Gastrocnemius medialis (tissue), 4 donors: ENCODE measurements at regions not wholly inside any gene's neighbourhood (a gene's known extent, or its start where the extent isn't known, plus 50 kb on each side); places are given as distances from the start of the nearest gene placed in this dataset.
"Not testable (repeated sequence)": the region's sequence is repeated elsewhere in the genome, so short reads cannot be mapped to it uniquely, and the experiment has no call there.

Experiments used
- ATAC-seq, 2 donors: fragments of 150-250 bp; one replicate each; pipeline ENCODE4 v1.9.1; 2016
- DNase-seq, 2 donors: peaks; one replicate each; pipeline ENCODE4 v3.0.0-alpha.2; 2019
- H3K27ac ChIP-seq, 4 donors: fragments of 200-600 bp; sonication (generic); 1 replicate in 1 of 4; 2 replicates in 3 of 4; pipeline ENCODE4 v1.5.1; 2016 to 2018; ENCODE audit warnings: mild to moderate bottlenecking in 2 of 4, moderate library complexity in 1 of 4
- H3K27me3 ChIP-seq, 3 donors: fragments of 200-600 bp; sonication (generic) in 2 of 3; 1 replicate in 1 of 3; 2 replicates in 2 of 3; pipeline versions ENCODE4 v1.5.1 to v1.6.0; 2016 to 2019; ENCODE audit warnings: mild to moderate bottlenecking in 1 of 3, moderate library complexity in 1 of 3
- H3K36me3 ChIP-seq, 2 donors: fragments of 200-600 bp; sonication (generic) in 1 of 2; one replicate each; pipeline ENCODE4 v1.5.1; 2017 to 2018
- H3K4me1 ChIP-seq, 2 donors: fragments of 200-600 bp; sonication (generic) in 1 of 2; one replicate each; pipeline ENCODE4 v1.5.1; 2016 to 2017; ENCODE audit warnings: mild to moderate bottlenecking in 2 of 2
- H3K4me3 ChIP-seq, 4 donors: fragments of 200-600 bp; sonication (generic) in 3 of 4; 1 replicate in 1 of 4; 2 replicates in 3 of 4; pipeline ENCODE4 v1.5.1; 2016 to 2019; ENCODE audit warnings: mild to moderate bottlenecking in 2 of 4
- H3K9me3 ChIP-seq, 3 donors: fragments of 200-600 bp; sonication (generic) in 2 of 3; 1 replicate in 1 of 3; 2 replicates in 2 of 3; pipeline ENCODE4 v1.5.1; 2016 to 2019
- CTCF ChIP-seq, 5 experiments: fragments of 450-650 bp in 3 of 5; fragments of 200-600 bp in 2 of 5; sonication (generic) in 2 of 5; IDR thresholded peaks in 4 of 5; conservative IDR thresholded peaks in 1 of 5; 1 replicate in 4 of 5; 2 replicates in 1 of 5; pipeline ENCODE4 v1.5.1; 2016 to 2019; ENCODE audit warnings: antibody characterized with exemption in 5 of 5, mild to moderate bottlenecking in 3 of 5, moderate library complexity in 3 of 5
- POLR2A ChIP-seq, 2 donors: fragments of 450-650 bp; IDR thresholded peaks; one replicate each; pipeline ENCODE4 v1.6.1; 2017; ENCODE audit warnings: antibody characterized with exemption in 2 of 2, mild to moderate bottlenecking in 2 of 2, moderate library complexity in 2 of 2
- in situ Hi-C, 4 donors: fragments of 200-750 bp; cut with MboI; loops; one replicate each; pipeline versions ENCODE4 v1.15.0 to v1.8.0; 2017; ENCODE audit warnings: low sequenced_read_pairs in 4 of 4
- intact Hi-C: fragments of 100-400 bp; cut with DNase I; formaldehyde crosslinking; loops from one replicate; pipeline ENCODE4 v1.15.1; 2023; ENCODE audit warnings: low total_unique reads

DNA sequence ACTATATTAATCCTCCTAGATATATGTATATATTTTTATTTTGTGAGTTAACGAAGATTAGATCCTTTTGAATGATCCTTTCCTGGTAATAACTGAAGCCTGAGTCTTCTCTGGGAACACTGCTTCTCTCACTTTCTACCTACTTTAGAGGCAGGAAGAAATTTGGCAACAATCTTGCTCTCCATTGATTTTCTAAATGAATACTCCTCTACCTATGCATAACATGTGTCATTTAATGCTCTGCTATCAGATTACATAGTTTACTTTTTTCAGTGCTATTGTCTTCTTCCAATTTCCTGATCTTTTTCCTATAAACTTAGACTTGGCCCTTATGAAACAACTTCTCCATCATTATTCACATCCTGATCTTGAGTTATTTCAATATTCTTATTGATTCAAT is 60.4 kb upstream of the PDHA2 start:
- H3K4me3 ChIP-seq, result no peak overlapping the region
- no peaks in the 10 kb centered on the region for H3K27me3 ChIP-seq
- H3K27ac ChIP-seq, result no peak overlapping the region
- H3K36me3 ChIP-seq, result no peaks in the 10 kb centered on the region
- TF ChIP-seq CTCF (IDR thresholded peaks at IDR 0.05 in 4 of 5, conservative IDR thresholded peaks at IDR 0.05 in 1 of 5), result no peak
- ATAC-seq (no peak), DNase-seq (no peak)
- H3K9me3 ChIP-seq, result no peaks in the 10 kb centered on the region
- intact Hi-C loops, result no loop called here
- in situ Hi-C loops, result no loop called here
- no peaks in the 10 kb centered on the region for H3K4me1 ChIP-seq

DNA sequence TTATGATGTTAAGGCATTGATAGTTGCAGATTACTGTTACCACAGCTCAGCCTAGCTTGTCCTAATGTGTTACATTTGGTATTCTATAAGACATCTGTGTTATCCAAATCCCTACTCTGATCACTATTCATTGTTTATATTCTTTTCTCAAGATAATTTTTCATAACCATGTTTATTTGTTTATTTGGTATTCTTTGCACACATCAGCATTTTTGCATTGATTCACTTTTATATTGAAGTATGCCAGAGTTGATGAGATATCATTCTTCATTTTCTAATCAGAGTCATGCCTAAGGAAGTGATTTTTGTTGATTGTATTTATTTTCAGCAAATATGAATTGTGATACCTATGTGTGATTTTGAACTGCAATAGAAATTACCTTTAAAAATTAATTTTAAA is 61.2 kb upstream of the PDHA2 start:
- intact Hi-C loops (no loop called here), in situ Hi-C loops (no loop called here)
- Histone ChIP-seq H3K27me3 (no peaks in the 10 kb centered on the region), H3K36me3 (no peaks in the 10 kb centered on the region), H3K27ac (no peak overlapping the region), H3K9me3 (no peaks in the 10 kb centered on the region), H3K4me3 (no peak overlapping the region), H3K4me1 (no peaks in the 10 kb centered on the region)
- TF ChIP-seq CTCF (IDR thresholded peaks at IDR 0.05 in 4 of 5, conservative IDR thresholded peaks at IDR 0.05 in 1 of 5) (no peak), POLR2A (IDR thresholded peaks at IDR 0.05) (no peak)
- ATAC-seq, result no peak
- DNase-seq, result no peak

- H3K27ac ChIP-seq, H3K4me1 ChIP-seq, intact Hi-C loops, H3K27me3 ChIP-seq, H3K36me3 ChIP-seq, H3K9me3 ChIP-seq, ATAC-seq, H3K4me3 ChIP-seq, in situ Hi-C loops, DNase-seq: not testable (repeated sequence)
These were observed 69.3 kb upstream of the PDHA2 start for GRCh38 chr4:95770605-95771004.

DNA sequence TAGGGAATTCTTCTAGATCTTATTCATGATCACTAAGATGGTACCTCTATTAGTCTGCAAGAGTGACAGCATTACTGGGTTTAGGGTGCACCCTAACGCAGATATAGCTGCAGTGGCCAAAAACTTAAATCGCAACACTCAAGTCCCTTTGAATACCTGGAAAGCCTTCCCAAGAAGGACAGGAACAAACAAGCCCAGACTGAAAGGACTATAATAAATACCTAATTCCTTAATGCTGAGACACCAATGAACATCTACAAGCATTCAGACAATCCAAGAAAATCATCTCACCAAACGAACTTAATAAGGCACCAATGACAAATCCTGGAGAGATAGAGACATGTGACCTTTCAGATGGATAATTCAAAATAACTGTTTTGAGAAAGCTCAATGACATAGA is 74.9 kb upstream of the PDHA2 start:
- Histone ChIP-seq H3K9me3 (no peaks in the 10 kb centered on the region), H3K27ac (no peak overlapping the region), H3K4me1 (no peaks in the 10 kb centered on the region), H3K36me3 (no peaks in the 10 kb centered on the region), H3K4me3 (no peak overlapping the region), H3K27me3 (no peaks in the 10 kb centered on the region)
- ATAC-seq, result no peak
- in situ Hi-C loops, result no loop called here
- intact Hi-C loops, result no loop called here
- DNase-seq, result no peak
- TF ChIP-seq CTCF (IDR thresholded peaks at IDR 0.05 in 4 of 5, conservative IDR thresholded peaks at IDR 0.05 in 1 of 5) (no peak), POLR2A (IDR thresholded peaks at IDR 0.05) (no peak)

DNA sequence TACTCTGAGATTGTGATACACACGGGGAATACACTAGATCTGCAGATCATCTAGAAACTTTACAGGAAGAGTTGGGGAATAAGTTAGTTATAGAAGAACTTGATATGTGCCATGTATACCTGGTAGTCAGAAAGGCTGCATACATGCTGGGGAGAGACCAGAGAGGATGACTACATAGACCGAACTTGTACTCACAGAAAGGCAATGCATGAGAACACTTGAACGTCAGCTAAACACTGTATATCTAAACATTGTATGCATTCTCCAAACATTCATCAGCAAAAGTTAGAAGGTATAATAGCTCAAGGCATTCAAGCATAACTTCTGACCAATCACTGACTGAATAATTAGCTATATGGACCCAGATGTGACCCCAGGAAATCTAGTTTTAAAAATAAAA is 78.0 kb upstream of the PDHA2 start:
- in situ Hi-C loops (no loop called here), intact Hi-C loops (no loop called here)
- no peaks in the 10 kb centered on the region for H3K9me3 ChIP-seq
- no peaks in the 10 kb centered on the region for H3K27me3 ChIP-seq
- no peak for DNase-seq
- H3K27ac ChIP-seq, result no peak overlapping the region
- H3K4me1 ChIP-seq, result no peaks in the 10 kb centered on the region
- no peaks in the 10 kb centered on the region for H3K36me3 ChIP-seq
- no peak overlapping the region for H3K4me3 ChIP-seq
- ATAC-seq, result no peak
- no peak for TF ChIP-seq POLR2A (IDR thresholded peaks at IDR 0.05)

GRCh38 chr4:95761426-95761825 is 78.5 kb upstream of the PDHA2 start:
- H3K27me3 ChIP-seq, result no peaks in the 10 kb centered on the region
- TF ChIP-seq POLR2A (IDR thresholded peaks at IDR 0.05) (no peak), CTCF (IDR thresholded peaks at IDR 0.05 in 4 of 5, conservative IDR thresholded peaks at IDR 0.05 in 1 of 5) (no peak)
- no peaks in the 10 kb centered on the region for H3K36me3 ChIP-seq
- H3K27ac ChIP-seq, result no peak overlapping the region
- in situ Hi-C loops (no loop called here), intact Hi-C loops (no loop called here)
- no peak for ATAC-seq
- no peak for DNase-seq
- no peaks in the 10 kb centered on the region for H3K9me3 ChIP-seq
- no peak overlapping the region for H3K4me3 ChIP-seq
- no peaks in the 10 kb centered on the region for H3K4me1 ChIP-seq

GRCh38 chr4:95760646-95761045 is 79.2 kb upstream of the PDHA2 start:
- H3K4me1 ChIP-seq, intact Hi-C loops, H3K4me3 ChIP-seq, in situ Hi-C loops, H3K9me3 ChIP-seq, DNase-seq, H3K36me3 ChIP-seq, ATAC-seq, H3K27ac ChIP-seq, H3K27me3 ChIP-seq: not testable (repeated sequence)
